Chondrocyte (in vitro differentiated cells): ENCODE measurements at regions not wholly inside any gene's neighbourhood (a gene's known extent, or its start where the extent isn't known, plus 50 kb on each side); places are given as distances from the start of the nearest gene placed in this dataset.
"Not testable (repeated sequence)": the region's sequence is repeated elsewhere in the genome, so short reads cannot be mapped to it uniquely, and the experiment has no call there.

Experiments
- DNase-seq: peaks from one replicate; pipeline ENCODE4 v3.0.0; 2021; ENCODE audit warnings: mixed read lengths, low spot score
- H3K27ac Mint-ChIP-seq: one replicate; pipeline ENCODE4 v1.8.0; 2021; ENCODE audit warnings: mild to moderate bottlenecking, moderate library complexity, mixed read lengths; ENCODE audit not compliant: unreplicated experiment
- H3K27me3 Mint-ChIP-seq: 2 replicates; pipeline ENCODE4 v1.8.0; 2021; ENCODE audit warnings: low read depth, mixed read lengths
- H3K36me3 Mint-ChIP-seq: 2 replicates; pipeline ENCODE4 v1.8.0; 2021; ENCODE audit warnings: low read depth, mixed read lengths
- H3K4me1 Mint-ChIP-seq: 2 replicates; pipeline ENCODE4 v1.8.0; 2021; ENCODE audit warnings: low read depth, mild to moderate bottlenecking, mixed read lengths
- H3K4me3 Mint-ChIP-seq: one replicate; pipeline ENCODE4 v1.8.0; 2021; ENCODE audit warnings: mild to moderate bottlenecking, moderate library complexity, mixed read lengths; ENCODE audit not compliant: unreplicated experiment
- H3K9me3 Mint-ChIP-seq: 2 replicates; pipeline ENCODE4 v1.8.0; 2021; ENCODE audit warnings: low read depth, mixed read lengths
- CTCF ChIP-seq: fragments of 200-600 bp; sonication (generic); IDR thresholded peaks from 2 replicates; pipeline ENCODE4 v1.5.0; 2021; ENCODE audit warnings: antibody characterized with exemption, mild to moderate bottlenecking, moderate library complexity

- peak; percentile 96 for DNase-seq
- no peak overlapping the region for H3K4me3 Mint-ChIP-seq
- H3K9me3 Mint-ChIP-seq: peaks cover 66% of the 10 kb centered on the region
- no peak overlapping the region for H3K27ac Mint-ChIP-seq
- H3K27me3 Mint-ChIP-seq: no peaks in the 10 kb centered on the region
- no peak for TF ChIP-seq CTCF
- no peaks in the 10 kb centered on the region for H3K36me3 Mint-ChIP-seq
- no peaks in the 10 kb centered on the region for H3K4me1 Mint-ChIP-seq
These were observed 2925.9 kb upstream of the OR11H1 start for GRCh38 chr22:12601870-12602779.

- peaks cover 66% of the 10 kb centered on the region for H3K9me3 Mint-ChIP-seq
- H3K4me3 Mint-ChIP-seq, H3K4me1 Mint-ChIP-seq, H3K27me3 Mint-ChIP-seq, H3K36me3 Mint-ChIP-seq, DNase-seq, H3K27ac Mint-ChIP-seq: not testable (repeated sequence)
These were observed 2924.6 kb upstream of the OR11H1 start for GRCh38 chr22:12603399-12603798.

- not testable (repeated sequence) for H3K4me1 Mint-ChIP-seq, H3K36me3 Mint-ChIP-seq, H3K4me3 Mint-ChIP-seq, H3K27ac Mint-ChIP-seq, DNase-seq, H3K27me3 Mint-ChIP-seq
- peaks cover 63% of the 10 kb centered on the region for H3K9me3 Mint-ChIP-seq
These were observed 2924.2 kb upstream of the OR11H1 start for GRCh38 chr22:12603833-12604232.

GRCh38 chr22:12608454-12608853 is 2919.5 kb upstream of the OR11H1 start:
- DNase-seq, H3K4me3 Mint-ChIP-seq, H3K27me3 Mint-ChIP-seq, H3K27ac Mint-ChIP-seq, H3K4me1 Mint-ChIP-seq, H3K36me3 Mint-ChIP-seq: not testable (repeated sequence)
- peaks cover 59% of the 10 kb centered on the region for H3K9me3 Mint-ChIP-seq

GRCh38 chr22:12613199-12613598 is 2914.8 kb upstream of the OR11H1 start:
- no peaks in the 10 kb centered on the region for H3K4me1 Mint-ChIP-seq
- H3K9me3 Mint-ChIP-seq: peaks cover 63% of the 10 kb centered on the region
- no peak for DNase-seq
- H3K36me3 Mint-ChIP-seq: no peaks in the 10 kb centered on the region
- H3K4me3 Mint-ChIP-seq: no peak overlapping the region
- no peak overlapping the region for H3K27ac Mint-ChIP-seq
- no peaks in the 10 kb centered on the region for H3K27me3 Mint-ChIP-seq
- TF ChIP-seq CTCF: no peak

GRCh38 chr22:12613907-12614306 is 2914.1 kb upstream of the OR11H1 start:
- H3K27me3 Mint-ChIP-seq, DNase-seq, H3K36me3 Mint-ChIP-seq, H3K27ac Mint-ChIP-seq, H3K4me1 Mint-ChIP-seq, H3K4me3 Mint-ChIP-seq: not testable (repeated sequence)
- peaks cover 63% of the 10 kb centered on the region for H3K9me3 Mint-ChIP-seq

GRCh38 chr22:12626894-12627293 is 2901.1 kb upstream of the OR11H1 start:
- peaks cover 56% of the 10 kb centered on the region for H3K9me3 Mint-ChIP-seq
- H3K4me3 Mint-ChIP-seq, H3K27ac Mint-ChIP-seq: not testable (repeated sequence)

GRCh38 chr22:12629815-12630214 is 2898.2 kb upstream of the OR11H1 start:
- H3K27ac Mint-ChIP-seq, H3K27me3 Mint-ChIP-seq, H3K4me1 Mint-ChIP-seq, DNase-seq, H3K4me3 Mint-ChIP-seq, H3K36me3 Mint-ChIP-seq: not testable (repeated sequence)
- peaks cover 55% of the 10 kb centered on the region for H3K9me3 Mint-ChIP-seq

More at GRCh38 chr22:12626894-12627293, 2901.1 kb upstream of the OR11H1 start:
- not testable (repeated sequence) for H3K27me3 Mint-ChIP-seq, DNase-seq, H3K36me3 Mint-ChIP-seq, H3K4me1 Mint-ChIP-seq
